PC-9 (cell line): ENCODE measurements at regions not wholly inside any gene's neighbourhood (a gene's known extent, or its start where the extent isn't known, plus 50 kb on each side); places are given as distances from the start of the nearest gene placed in this dataset.

Source experiments
- BruUV-seq: library from RNA; stranded (reverse); fragments of 400-500 nt; replicated peaks from 2 replicates; lab custom pipeline; 2021; lab: Mats Ljungman, UMichigan
- CTCF ChIA-PET: fragments of 300-600 bp; sonication (Branson Sonifier 250); formaldehyde crosslinking; loops from one replicate; lab custom pipeline; 2022; ENCODE audit warnings: antibody characterized with exemption; lab: Charles Lee
- POLR2A ChIA-PET: fragments of 300-600 bp; sonication (Branson Sonifier 250); formaldehyde crosslinking; loops from one replicate; lab custom pipeline; 2022; ENCODE audit warnings: antibody characterized with exemption; ENCODE audit not compliant: unreplicated experiment; lab: Charles Lee
- DNase-seq, 2 experiments: peaks; one replicate each; pipeline versions ENCODE4 v3.0.0 to v3.0.0-alpha.2; 2015 to 2022; ENCODE audit warnings: mixed read lengths in 1 of 2
- H2AFZ ChIP-seq: fragments of 200-600 bp; sonication (generic); 2 replicates; pipeline ENCODE4 v1.8.1; 2017; ENCODE audit warnings: antibody characterized with exemption
- H3F3A ChIP-seq: fragments of 200-600 bp; sonication (generic); 2 replicates; pipeline ENCODE4 v1.8.1; 2017; ENCODE audit warnings: antibody characterized with exemption, mild to moderate bottlenecking, low read depth; ENCODE audit not compliant: insufficient read depth
- H3K27ac ChIP-seq: fragments of 200-600 bp; sonication (generic); 2 replicates; pipeline ENCODE4 v1.6.1; 2016; ENCODE audit warnings: mixed run types
- H3K27me3 ChIP-seq: fragments of 200-600 bp; sonication (generic); 2 replicates; pipeline ENCODE4 v1.6.1; 2016; ENCODE audit warnings: low read depth, mixed run types; ENCODE audit not compliant: insufficient read depth
- H3K36me3 ChIP-seq: fragments of 200-600 bp; sonication (generic); 2 replicates; pipeline ENCODE4 v1.6.1; 2016; ENCODE audit warnings: low read depth, mixed run types
- H3K4me1 ChIP-seq: fragments of 200-600 bp; sonication (generic); replicated peaks from 2 replicates; pipeline ENCODE4 v1.6.1; 2016; ENCODE audit warnings: mixed run types; ENCODE audit not compliant: insufficient read depth
- H3K4me2 ChIP-seq: fragments of 200-600 bp; sonication (generic); 2 replicates; pipeline ENCODE4 v1.6.1; 2017; ENCODE audit warnings: mixed run types
- H3K4me3 ChIP-seq: fragments of 200-600 bp; sonication (generic); 2 replicates; pipeline ENCODE4 v1.6.1; 2016; ENCODE audit warnings: mixed run types
- H3K79me2 ChIP-seq: fragments of 200-600 bp; sonication (generic); 2 replicates; pipeline ENCODE4 v1.6.1; 2017; ENCODE audit warnings: low read depth, mixed run types
- H3K9me2 ChIP-seq: fragments of 200-600 bp; sonication (generic); 2 replicates; pipeline ENCODE4 v1.8.1; 2017; ENCODE audit warnings: mild to moderate bottlenecking; ENCODE audit not compliant: insufficient read depth
- H3K9me3 ChIP-seq: fragments of 200-600 bp; sonication (generic); 2 replicates; pipeline ENCODE4 v1.8.1; 2016; ENCODE audit warnings: low read depth; ENCODE audit not compliant: insufficient read depth
- H4K20me1 ChIP-seq: fragments of 200-600 bp; sonication (generic); 2 replicates; pipeline ENCODE4 v1.8.1; 2017; ENCODE audit not compliant: insufficient read depth
- EZH2 ChIP-seq: fragments of 200-600 bp; sonication (generic); IDR thresholded peaks from 2 replicates; pipeline ENCODE4 v1.8.0; 2017; ENCODE audit warnings: antibody characterized with exemption, low read depth
- intact Hi-C: fragments of 100-400 bp; cut with micrococcal nuclease; formaldehyde crosslinking; loops from one replicate; pipeline ENCODE4 v1.10.0; 2022; ENCODE audit not compliant: unreplicated experiment
- TF ChIP-seq, protein P1 (sequence below): fragments of 200-600 bp; sonication (generic); conservative IDR thresholded peaks from 2 replicates; pipeline ENCODE4 v1.6.1; 2017; ENCODE audit warnings: mixed run types, antibody characterized with exemption, mild to moderate bottlenecking, moderate library complexity

- no peaks in the 10 kb centered on the region for H3K27me3 ChIP-seq
- peaks cover 30% of the 10 kb centered on the region for H3K4me1 ChIP-seq
- intact Hi-C loops = no loop called here
- H4K20me1 ChIP-seq = no peaks in the 10 kb centered on the region
- no peak overlapping the region for H3K27ac ChIP-seq
- no peak for DNase-seq
- H3F3A ChIP-seq = peaks cover 11% of the 10 kb centered on the region; the same call in 1 of the 2 replicates
- CTCF ChIA-PET = interaction anchor here (0.6 kb wide), 1 partner anchor 368 kb away, joined by 4 read pairs; no protein-coding TSS in a partner anchor
- H3K79me2 ChIP-seq = no peaks in the 10 kb centered on the region
- H2AFZ ChIP-seq = no peak overlapping the region
- no peak overlapping the region for H3K4me2 ChIP-seq
- POLR2A ChIA-PET = no interaction called here
- no peaks in the 10 kb centered on the region for H3K36me3 ChIP-seq
- no peaks in the 10 kb centered on the region for H3K9me3 ChIP-seq
- TF ChIP-seq EZH2 = no peak
- TF ChIP-seq, protein P1, sequence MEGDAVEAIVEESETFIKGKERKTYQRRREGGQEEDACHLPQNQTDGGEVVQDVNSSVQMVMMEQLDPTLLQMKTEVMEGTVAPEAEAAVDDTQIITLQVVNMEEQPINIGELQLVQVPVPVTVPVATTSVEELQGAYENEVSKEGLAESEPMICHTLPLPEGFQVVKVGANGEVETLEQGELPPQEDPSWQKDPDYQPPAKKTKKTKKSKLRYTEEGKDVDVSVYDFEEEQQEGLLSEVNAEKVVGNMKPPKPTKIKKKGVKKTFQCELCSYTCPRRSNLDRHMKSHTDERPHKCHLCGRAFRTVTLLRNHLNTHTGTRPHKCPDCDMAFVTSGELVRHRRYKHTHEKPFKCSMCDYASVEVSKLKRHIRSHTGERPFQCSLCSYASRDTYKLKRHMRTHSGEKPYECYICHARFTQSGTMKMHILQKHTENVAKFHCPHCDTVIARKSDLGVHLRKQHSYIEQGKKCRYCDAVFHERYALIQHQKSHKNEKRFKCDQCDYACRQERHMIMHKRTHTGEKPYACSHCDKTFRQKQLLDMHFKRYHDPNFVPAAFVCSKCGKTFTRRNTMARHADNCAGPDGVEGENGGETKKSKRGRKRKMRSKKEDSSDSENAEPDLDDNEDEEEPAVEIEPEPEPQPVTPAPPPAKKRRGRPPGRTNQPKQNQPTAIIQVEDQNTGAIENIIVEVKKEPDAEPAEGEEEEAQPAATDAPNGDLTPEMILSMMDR = no peak
- no TSS peak for BruUV-seq
- no peak overlapping the region for H3K4me3 ChIP-seq
- no peaks in the 10 kb centered on the region for H3K9me2 ChIP-seq
These were observed 231.6 kb upstream of the NT5C1B start for GRCh38 chr2:18820966-18821365.

GRCh38 chr2:18819566-18819965 lies 230.2 kb upstream of the NT5C1B start:
- intact Hi-C loops = no loop called here

DNA sequence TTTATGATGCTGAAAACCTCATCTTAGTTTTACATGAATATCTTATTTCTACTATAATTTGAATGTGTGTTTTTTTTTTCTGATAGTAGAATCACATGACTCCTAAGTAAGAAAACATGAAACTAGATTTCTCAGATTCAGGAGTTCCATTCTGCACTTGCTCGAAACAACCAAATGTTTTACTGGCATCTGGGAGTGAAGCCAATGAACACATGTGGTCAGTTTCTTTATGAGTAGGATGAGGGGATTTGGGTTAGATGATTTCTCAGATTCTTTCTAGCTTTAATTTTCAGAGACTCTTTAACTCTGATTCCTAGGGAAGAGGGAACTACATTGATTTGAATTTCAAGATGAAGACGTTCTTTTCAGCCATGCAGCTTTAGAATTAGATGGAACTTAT lies 225.0 kb upstream of the NT5C1B start:
- H3F3A ChIP-seq = no peaks in the 10 kb centered on the region
- no peaks in the 10 kb centered on the region for H3K79me2 ChIP-seq
- intact Hi-C loops = no loop called here
- no peak overlapping the region for H3K4me3 ChIP-seq
- no peak overlapping the region for H3K4me2 ChIP-seq
- POLR2A ChIA-PET = no interaction called here
- H3K9me3 ChIP-seq = no peaks in the 10 kb centered on the region
- CTCF ChIA-PET = no interaction called here
- H3K9me2 ChIP-seq = no peaks in the 10 kb centered on the region
- H3K27me3 ChIP-seq = no peaks in the 10 kb centered on the region
- H3K27ac ChIP-seq = no peak overlapping the region
- no TSS peak for BruUV-seq
- no peaks in the 10 kb centered on the region for H3K36me3 ChIP-seq
- no peaks in the 10 kb centered on the region for H4K20me1 ChIP-seq
- H2AFZ ChIP-seq = no peak overlapping the region
- DNase-seq = no peak
- TF ChIP-seq, protein P1 = no peak
- TF ChIP-seq EZH2 = no peak
- H3K4me1 ChIP-seq = no peaks in the 10 kb centered on the region

More at GRCh38 chr2:18819566-18819965, 230.2 kb upstream of the NT5C1B start:
- TF ChIP-seq, protein P1 = no peak
- no peak for TF ChIP-seq EZH2
- Histone ChIP-seq H3K4me1 (peaks cover 16% of the 10 kb centered on the region), H3K27ac (no peak overlapping the region), H3K27me3 (no peaks in the 10 kb centered on the region), H3K9me3 (no peaks in the 10 kb centered on the region), H4K20me1 (no peaks in the 10 kb centered on the region), H3K4me2 (no peak overlapping the region), H3K9me2 (no peaks in the 10 kb centered on the region), H2AFZ (no peak overlapping the region), H3F3A (peaks cover 11% of the 10 kb centered on the region; the same call in 1 of the 2 replicates), H3K4me3 (no peak overlapping the region), H3K79me2 (no peaks in the 10 kb centered on the region), H3K36me3 (no peaks in the 10 kb centered on the region)
- ChIA-PET CTCF (no interaction called here), POLR2A (no interaction called here)
- DNase-seq = no peak
- no TSS peak for BruUV-seq
